CMK (cell line): ENCODE measurements at regions not wholly inside any gene's neighbourhood (a gene's known extent, or its start where the extent isn't known, plus 50 kb on each side); places are given as distances from the start of the nearest gene placed in this dataset.

Experiments
- DNase-seq: peaks from one replicate; pipeline ENCODE4 v3.0.0-alpha.2; 2010; ENCODE audit warnings: low read depth

DNA sequence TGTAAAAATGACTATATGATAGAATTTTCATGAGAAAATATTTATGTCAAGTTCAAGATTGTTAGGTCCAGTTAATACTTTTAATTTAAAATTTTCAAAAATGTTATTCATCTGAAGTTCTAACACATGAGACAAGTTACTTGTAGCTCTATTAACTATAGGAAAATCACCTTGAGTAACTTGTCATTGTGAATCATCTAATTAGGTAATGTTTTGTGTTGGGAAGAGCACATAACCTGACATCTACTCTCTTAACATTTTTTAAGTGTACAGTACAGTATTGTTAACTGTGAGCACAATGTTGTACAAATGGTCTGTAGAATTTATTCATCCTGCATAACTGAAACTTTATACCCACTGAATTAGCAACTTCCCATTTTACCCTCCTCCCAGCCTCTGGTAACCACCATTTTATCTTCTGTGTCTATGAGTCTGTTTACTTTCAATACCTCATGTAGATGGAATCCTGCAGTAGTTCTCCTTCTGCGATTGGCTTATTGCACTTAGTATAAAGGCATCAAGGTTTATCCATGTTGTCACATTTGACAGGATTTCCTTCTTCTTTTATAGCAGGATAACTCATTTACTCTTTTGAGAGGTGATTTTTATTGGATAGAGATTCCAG is 54.6 kb downstream of the ARL4A start:
- DNase-seq = no peak

DNA sequence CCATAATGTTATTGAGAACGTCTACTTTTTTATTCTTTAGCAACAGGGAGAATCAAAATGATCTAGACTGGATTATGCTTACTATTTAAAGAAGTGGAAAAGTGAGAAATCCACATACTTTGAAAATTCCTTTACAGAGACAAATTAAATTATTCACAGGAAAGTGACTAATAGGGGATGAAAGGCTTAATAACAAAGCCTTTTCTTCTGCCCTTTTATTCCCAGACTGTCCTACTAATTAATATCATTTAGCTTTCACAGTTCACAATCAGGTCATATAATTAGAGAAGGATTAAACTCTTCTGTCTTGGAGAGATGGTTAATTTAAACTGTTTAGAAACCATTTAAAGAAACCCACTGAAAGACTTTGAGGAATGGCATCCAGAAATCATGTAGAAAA is 58.8 kb downstream of the ARL4A start:
- no peak for DNase-seq

GRCh38 chr7:12747687-12748306 is 60.4 kb downstream of the ARL4A start:
- no peak for DNase-seq

- no peak for DNase-seq
These were observed 61.6 kb downstream of the ARL4A start for GRCh38 chr7:12749069-12749468.

- DNase-seq = no peak
These were observed 62.3 kb downstream of the ARL4A start for GRCh38 chr7:12749746-12750145.

GRCh38 chr7:12751764-12752163 is 64.3 kb downstream of the ARL4A start:
- no peak for DNase-seq

DNA sequence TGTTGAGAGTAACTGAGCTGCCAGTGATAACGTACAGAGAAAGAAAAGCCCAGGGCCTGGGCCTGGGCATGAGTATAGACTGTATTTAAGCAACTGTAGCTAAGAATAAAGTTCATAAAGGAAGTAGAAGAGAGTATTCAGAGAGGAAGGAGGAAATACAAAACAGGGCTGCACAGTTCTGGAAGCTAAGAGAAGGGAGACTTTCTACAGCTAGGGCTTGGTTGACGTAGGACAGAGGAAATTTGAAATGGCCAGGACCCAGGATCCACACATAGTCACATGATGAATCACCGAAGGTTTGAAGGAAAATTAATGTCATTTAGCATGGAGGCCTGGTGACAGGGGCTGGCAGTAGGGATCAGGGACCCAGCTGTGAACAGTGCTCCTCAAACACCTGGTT is 66.7 kb downstream of the ARL4A start:
- DNase-seq = no peak

- DNase-seq = no peak
These were observed 69.4 kb downstream of the ARL4A start for GRCh38 chr7:12756821-12757220.

- no peak for DNase-seq
These were observed 70.0 kb downstream of the ARL4A start for GRCh38 chr7:12757443-12757842.

- no peak for DNase-seq
These were observed 71.7 kb downstream of the ARL4A start for GRCh38 chr7:12759151-12759550.

GRCh38 chr7:12761111-12761510 is 73.7 kb downstream of the ARL4A start:
- DNase-seq = no peak

GRCh38 chr7:12761691-12762090 is 74.3 kb downstream of the ARL4A start:
- no peak for DNase-seq

DNA sequence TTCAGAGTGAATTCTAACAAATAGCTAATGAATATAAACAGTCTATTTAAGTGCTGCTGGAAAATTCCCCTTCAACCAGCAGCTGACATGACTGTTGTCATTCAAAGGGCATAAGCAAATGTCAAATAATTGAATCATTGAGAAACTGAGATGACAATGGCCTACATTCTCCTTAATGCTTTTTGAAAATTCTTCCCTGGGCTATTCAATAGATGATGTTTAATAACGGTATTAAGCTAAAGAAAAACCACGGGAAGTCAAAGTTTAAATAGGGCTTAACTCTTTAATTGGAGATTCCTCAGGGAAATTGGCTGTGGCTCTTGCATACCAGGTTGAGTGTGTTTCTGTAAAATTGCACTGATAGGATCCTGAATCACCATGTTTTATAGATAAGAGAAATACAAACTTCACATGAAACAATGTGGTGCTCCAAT is 77.0 kb downstream of the ARL4A start:
- no peak for DNase-seq

DNA sequence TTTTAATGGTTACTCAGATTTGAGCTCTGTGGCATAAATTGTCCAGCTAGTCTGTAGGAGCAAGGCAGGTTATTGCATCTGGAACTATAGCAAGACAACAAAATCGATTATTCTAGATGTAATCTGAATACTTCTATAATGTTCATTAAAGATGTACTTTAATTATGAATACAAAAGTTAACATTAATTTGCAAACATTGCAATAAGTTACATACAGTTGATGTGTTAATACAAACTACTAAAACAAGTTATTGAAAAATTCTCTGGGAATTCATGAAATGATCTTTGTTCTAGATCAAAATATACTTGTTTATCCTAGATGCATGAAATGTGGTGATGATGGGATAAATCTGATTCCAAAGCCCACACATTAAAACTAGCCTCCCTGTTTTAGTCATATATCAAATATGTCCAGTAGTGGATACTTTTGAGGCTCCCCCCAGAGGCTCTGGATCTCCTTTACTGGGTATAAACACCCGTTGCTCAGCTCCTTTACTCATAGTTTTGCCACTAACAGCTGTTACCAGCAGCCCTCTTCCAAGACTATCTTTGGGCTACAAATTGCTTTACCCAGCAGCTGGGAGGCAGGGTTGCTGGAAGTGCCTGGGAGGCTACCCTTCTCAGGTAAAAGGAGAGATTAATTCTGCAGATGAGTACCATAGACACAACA is 78.1 kb downstream of the ARL4A start:
- no peak for DNase-seq

GRCh38 chr7:12766416-12766815 is 79.0 kb downstream of the ARL4A start:
- DNase-seq = no peak

DNA sequence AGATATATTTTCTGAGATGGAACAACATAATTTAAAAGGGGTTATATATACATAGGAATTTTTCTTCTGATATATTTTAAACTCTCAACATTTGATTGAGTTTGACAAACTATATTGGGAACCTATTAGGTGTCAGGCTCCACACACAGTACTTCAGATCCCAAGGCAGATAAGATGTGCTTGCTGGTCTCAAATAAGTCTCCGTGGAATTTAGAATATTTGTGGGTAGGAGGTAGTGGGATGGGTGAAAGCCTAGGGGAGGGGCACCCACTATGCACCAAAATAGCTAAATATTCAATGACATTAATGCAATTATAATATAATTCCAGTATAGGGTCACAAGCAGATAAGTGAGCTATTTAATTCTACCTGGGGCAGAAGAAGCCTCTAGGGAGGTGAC is 81.5 kb downstream of the ARL4A start:
- DNase-seq = no peak

GRCh38 chr7:12769444-12769843 is 82.0 kb downstream of the ARL4A start:
- DNase-seq = no peak

- DNase-seq = no peak
These were observed 83.0 kb downstream of the ARL4A start for GRCh38 chr7:12770227-12770975.

DNA sequence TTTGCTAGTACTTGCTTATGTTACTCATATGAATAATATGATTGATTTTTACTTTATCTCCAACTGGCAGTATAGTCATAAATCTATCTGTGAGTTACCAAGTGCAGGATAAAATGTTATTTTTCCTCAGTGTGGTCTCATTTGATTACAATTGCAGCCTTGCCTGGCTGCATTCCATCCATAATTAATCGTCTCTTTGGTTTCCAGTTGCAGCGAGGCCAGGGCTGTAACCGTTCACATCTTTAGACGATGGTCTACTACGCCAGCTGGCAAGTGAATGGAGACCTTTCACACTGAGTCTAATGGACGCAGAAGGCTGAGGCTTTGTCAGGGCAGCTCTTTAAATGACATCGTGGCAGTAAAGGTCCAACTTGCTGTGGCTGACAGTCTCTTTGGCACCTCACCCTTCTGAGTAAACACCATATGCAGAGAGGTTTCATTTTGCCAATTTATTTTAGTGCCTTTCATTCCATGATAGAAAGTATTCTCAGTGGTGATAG is 84.0 kb downstream of the ARL4A start:
- DNase-seq = no peak

GRCh38 chr7:12772768-12773167 is 85.3 kb downstream of the ARL4A start:
- DNase-seq = no peak

DNA sequence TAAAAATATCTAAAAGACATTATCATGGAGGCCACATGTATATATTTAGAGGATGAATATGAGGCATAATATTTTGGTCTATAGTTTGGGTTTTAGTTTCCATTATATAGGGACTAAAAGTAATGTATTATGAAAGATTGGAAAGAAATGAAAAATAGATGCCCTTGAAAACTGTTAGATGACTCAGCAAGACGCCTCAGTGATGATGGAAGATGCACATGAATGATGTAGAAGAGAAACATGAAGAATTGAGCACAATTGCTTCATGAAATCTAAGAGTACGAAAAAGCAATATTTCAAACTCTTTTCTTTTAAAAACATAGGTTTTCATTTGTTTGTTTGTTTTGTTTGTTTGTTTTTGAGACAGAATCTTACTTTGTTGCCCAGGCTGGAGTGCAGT is 89.8 kb downstream of the ARL4A start:
- no peak for DNase-seq

DNA sequence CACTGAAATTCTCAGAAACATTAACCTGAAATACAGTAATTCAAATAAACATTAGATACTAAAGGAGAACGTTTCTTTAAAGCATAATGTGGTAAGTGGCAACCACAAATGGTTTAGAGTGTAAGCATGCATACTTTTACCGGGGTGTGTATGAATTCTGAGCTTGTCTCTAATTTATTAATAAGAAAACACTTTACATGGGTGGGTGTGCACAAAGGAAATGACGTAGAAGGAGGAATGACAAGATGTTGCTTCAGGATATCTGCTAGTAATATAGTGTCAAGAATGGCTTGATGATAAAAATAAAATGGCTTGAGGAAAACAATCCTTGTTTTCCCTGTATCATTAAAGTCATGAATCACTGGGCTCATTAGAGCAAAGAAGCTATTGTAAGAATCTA is 92.5 kb downstream of the ARL4A start:
- no peak for DNase-seq
